GM13976 (cell line): ENCODE measurements at regions not wholly inside any gene's neighbourhood (a gene's known extent, or its start where the extent isn't known, plus 50 kb on each side); places are given as distances from the start of the nearest gene placed in this dataset.

ENCODE experiments used
- DNase-seq: peaks from one replicate; pipeline ENCODE4 v3.0.0; 2012; ENCODE audit warnings: low spot score
- in situ Hi-C: fragments of 300-500 bp; cut with MboI; formaldehyde crosslinking; loops from one replicate; pipeline ENCODE4 v1.12.0; 2022; ENCODE audit warnings: low sequenced_read_pairs, mixed read lengths, inconsistent platforms; ENCODE audit not compliant: unreplicated experiment
- TF ChIP-seq, protein P1 (sequence below): IDR thresholded peaks from 2 replicates; pipeline ENCODE4 v1.5.1; 2012; ENCODE audit warnings: borderline replicate concordance, mild to moderate bottlenecking; ENCODE audit not compliant: insufficient read depth; ENCODE audit errors: extremely low read depth, missing control alignments, control extremely low read depth

DNA sequence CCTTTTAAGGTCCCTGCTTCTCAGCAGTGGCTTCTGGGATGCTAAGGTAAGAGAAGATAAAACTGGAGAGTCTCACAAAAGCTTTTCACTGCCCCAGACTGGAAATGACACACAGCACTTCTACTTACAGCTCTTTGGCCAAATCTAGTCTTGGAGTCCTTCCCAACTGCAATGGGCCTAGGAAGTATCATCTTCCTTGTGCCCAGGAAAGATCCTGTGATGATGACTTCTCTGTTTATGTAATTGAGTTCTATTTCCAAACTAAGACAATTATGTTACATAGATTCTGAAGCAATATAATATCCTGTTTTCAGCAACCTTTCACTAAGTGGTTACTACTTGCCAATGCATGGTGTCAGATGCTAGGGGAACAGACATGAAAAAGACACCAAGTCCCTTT is 234.1 kb downstream of the PTEN start:
- in situ Hi-C loops = loop anchor here (10.0 kb wide), 1 partner anchor 233 kb away; the partner anchor contains the start of genes KLLN and PTEN
- TF ChIP-seq, protein P1, sequence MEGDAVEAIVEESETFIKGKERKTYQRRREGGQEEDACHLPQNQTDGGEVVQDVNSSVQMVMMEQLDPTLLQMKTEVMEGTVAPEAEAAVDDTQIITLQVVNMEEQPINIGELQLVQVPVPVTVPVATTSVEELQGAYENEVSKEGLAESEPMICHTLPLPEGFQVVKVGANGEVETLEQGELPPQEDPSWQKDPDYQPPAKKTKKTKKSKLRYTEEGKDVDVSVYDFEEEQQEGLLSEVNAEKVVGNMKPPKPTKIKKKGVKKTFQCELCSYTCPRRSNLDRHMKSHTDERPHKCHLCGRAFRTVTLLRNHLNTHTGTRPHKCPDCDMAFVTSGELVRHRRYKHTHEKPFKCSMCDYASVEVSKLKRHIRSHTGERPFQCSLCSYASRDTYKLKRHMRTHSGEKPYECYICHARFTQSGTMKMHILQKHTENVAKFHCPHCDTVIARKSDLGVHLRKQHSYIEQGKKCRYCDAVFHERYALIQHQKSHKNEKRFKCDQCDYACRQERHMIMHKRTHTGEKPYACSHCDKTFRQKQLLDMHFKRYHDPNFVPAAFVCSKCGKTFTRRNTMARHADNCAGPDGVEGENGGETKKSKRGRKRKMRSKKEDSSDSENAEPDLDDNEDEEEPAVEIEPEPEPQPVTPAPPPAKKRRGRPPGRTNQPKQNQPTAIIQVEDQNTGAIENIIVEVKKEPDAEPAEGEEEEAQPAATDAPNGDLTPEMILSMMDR = no peak
- DNase-seq = no peak

DNA sequence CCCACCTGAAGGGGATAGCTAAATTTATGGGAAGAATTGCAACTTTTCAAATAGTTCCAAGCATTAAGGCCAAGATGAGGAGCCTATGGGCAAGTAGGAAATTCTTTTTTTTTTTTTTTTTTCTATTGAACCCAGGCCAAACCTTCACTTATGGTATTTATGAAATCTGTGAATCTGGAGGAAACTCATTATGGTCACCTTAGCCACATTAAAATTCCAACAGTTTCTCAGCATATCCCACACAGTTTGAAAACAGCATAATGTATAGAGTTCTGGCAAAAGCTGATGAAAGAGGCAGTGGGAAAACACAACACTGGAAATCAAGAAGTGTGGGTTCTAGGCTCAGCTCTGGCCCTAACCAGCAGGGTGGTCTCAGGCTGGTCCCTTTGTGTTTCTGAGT is 236.9 kb downstream of the PTEN start:
- TF ChIP-seq, protein P1 = no peak
- DNase-seq = no peak
- in situ Hi-C loops = no loop called here

- in situ Hi-C loops = no loop called here
- TF ChIP-seq, protein P1 = no peak
- no peak for DNase-seq
Measured at GRCh38 chr10:88101666-88102065, 238.2 kb downstream of the PTEN start.

- DNase-seq = no peak
- in situ Hi-C loops = no loop called here
- TF ChIP-seq, protein P1 = no peak
Measured at GRCh38 chr10:88103576-88103975, 240.2 kb downstream of the PTEN start.

DNA sequence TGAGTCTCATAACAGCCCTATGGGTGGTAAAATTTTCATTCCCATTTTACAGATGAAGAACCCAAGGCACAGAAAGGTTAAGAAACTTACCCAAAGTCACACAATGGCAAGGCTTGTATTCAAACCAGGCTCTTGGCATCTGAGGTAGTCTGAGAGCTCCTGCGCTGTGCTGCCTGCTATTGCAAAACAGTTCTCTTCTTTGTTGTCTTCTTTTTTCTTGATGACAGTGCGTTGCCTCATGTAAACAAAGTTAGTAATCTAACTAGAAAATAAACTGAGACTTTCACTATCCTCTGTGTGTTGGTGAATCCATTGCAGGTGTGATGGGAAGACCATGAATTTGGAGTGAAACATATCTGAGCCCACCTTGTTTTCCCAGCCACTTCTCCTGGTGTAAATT is 240.8 kb downstream of the PTEN start:
- in situ Hi-C loops = no loop called here
- DNase-seq = no peak
- TF ChIP-seq, protein P1 = no peak

GRCh38 chr10:88106366-88106765 is 242.9 kb downstream of the PTEN start:
- in situ Hi-C loops = no loop called here
- TF ChIP-seq, protein P1 = no peak
- no peak for DNase-seq

DNA sequence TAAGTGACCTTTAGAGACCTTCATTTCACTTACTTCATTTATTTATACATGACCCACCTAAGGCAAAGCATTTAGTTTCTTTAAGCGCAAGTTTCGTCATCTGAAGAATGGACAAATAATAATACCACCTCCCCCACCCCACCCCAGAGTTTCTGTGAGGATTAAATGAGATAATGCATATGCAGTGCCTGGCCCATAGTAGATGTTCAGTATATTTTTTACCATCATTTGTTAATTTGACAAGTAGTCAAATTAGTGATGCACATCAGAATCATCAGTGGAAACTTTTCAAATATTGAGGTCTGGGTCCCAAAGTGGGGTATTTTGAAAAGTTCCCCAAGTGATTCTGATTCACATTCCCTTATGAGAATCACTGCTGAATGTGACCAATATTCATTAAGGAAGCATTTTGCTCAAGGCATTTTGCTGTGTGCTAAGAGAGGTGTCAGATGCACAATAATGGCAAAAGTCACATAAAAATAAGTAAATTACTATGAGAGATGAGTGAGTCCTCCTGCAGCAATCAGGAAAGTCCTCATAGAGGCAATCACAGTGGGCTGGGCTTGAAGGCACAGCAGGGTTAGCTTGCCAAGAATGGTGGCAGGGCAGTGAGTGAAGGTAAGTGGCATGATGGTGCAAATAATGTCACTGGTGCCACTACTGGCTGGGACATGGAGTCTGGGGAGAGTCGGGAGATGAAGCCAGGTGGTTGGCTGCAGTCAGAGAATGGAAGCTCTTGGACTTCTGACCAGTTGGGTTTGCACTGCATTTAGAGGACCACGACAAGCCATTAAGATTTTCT is 244.1 kb downstream of the PTEN start:
- in situ Hi-C loops = no loop called here
- TF ChIP-seq, protein P1 = no peak
- DNase-seq = no peak
